Neutrophil (primary cell): ENCODE measurements at regions not wholly inside any gene's neighbourhood (a gene's known extent, or its start where the extent isn't known, plus 50 kb on each side); places are given as distances from the start of the nearest gene placed in this dataset.

Experiments used
- H3K27ac ChIP-seq: fragments of 200-600 bp; sonication (generic); 2 replicates; pipeline ENCODE4 v1.5.1; 2016; ENCODE audit warnings: mild to moderate bottlenecking, moderate library complexity
- H3K27me3 ChIP-seq: fragments of 200-600 bp; sonication (generic); 2 replicates; pipeline ENCODE4 v1.6.0; 2016; ENCODE audit warnings: mild to moderate bottlenecking
- H3K36me3 ChIP-seq: fragments of 200-600 bp; sonication (generic); 2 replicates; pipeline ENCODE4 v1.5.1; 2017
- H3K4me1 ChIP-seq, 2 experiments: fragments of 200-600 bp in 1 of 2; sonication (generic) in 1 of 2; 1 replicate in 1 of 2; 2 replicates in 1 of 2; pipeline versions ENCODE4 v1.5.1 to v1.6.1; 2013 to 2016; ENCODE audit warnings: low read depth in 1 of 2, low read length in 1 of 2, mild to moderate bottlenecking in 1 of 2, moderate library complexity in 1 of 2; ENCODE audit not compliant: control insufficient read depth in 1 of 2, insufficient read depth in 1 of 2
- H3K4me3 ChIP-seq, 2 experiments: fragments of 200-600 bp in 1 of 2; sonication (generic) in 1 of 2; 1 replicate in 1 of 2; 2 replicates in 1 of 2; pipeline ENCODE4 v1.5.1; 2013 to 2016; ENCODE audit warnings: low read depth in 1 of 2, low read length in 1 of 2, mild to moderate bottlenecking in 1 of 2, moderate library complexity in 1 of 2
- H3K9me3 ChIP-seq: fragments of 200-600 bp; sonication (generic); 2 replicates; pipeline ENCODE4 v1.5.1; 2016
- TF ChIP-seq, protein P1 (sequence below): fragments of 200-600 bp; sonication (generic); IDR thresholded peaks from 2 replicates; pipeline ENCODE4 v1.5.1; 2016; ENCODE audit warnings: antibody characterized with exemption

DNA sequence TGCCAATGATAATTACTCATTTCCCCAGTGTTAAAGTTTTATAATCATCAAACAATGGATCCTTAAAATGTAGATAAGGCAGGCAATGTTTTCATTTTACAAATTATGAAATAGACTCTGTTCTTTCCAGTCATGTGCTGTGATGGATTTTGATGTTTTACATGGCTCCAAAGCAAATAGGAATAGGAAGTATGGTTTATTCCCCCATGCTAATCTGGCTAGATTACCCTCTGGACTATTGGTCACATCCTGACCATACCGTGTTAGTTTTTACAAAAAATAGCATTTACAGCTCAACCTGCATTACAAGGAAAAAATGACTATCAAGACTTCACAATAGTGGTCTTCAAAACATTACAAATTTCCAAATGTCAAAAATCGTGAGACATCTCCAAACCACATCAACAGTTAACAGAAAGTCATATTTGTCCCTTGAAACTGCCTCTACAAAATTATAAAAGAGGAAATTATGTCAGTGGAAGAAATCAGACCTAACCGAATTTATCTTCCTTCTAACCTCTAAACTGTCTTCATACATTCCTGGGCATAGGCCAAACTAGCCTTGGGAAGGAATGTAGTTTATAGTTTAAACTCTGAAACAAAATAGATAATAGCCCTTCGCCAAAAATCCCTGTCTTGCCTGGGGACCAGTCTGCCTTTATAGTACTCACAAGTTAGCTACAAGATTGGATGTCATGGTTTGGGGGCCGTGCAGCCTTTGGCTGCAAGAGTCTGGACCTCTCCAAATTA, 1941.2 kb upstream of the CELF4 start:
- Histone ChIP-seq H3K4me1 (no peaks in the 10 kb centered on the region), H3K27ac (no peak overlapping the region), H3K36me3 (no peaks in the 10 kb centered on the region), H3K9me3 (no peaks in the 10 kb centered on the region), H3K4me3 (no peak overlapping the region), H3K27me3 (no peaks in the 10 kb centered on the region)
- TF ChIP-seq, protein P1, sequence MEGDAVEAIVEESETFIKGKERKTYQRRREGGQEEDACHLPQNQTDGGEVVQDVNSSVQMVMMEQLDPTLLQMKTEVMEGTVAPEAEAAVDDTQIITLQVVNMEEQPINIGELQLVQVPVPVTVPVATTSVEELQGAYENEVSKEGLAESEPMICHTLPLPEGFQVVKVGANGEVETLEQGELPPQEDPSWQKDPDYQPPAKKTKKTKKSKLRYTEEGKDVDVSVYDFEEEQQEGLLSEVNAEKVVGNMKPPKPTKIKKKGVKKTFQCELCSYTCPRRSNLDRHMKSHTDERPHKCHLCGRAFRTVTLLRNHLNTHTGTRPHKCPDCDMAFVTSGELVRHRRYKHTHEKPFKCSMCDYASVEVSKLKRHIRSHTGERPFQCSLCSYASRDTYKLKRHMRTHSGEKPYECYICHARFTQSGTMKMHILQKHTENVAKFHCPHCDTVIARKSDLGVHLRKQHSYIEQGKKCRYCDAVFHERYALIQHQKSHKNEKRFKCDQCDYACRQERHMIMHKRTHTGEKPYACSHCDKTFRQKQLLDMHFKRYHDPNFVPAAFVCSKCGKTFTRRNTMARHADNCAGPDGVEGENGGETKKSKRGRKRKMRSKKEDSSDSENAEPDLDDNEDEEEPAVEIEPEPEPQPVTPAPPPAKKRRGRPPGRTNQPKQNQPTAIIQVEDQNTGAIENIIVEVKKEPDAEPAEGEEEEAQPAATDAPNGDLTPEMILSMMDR = no peak

DNA sequence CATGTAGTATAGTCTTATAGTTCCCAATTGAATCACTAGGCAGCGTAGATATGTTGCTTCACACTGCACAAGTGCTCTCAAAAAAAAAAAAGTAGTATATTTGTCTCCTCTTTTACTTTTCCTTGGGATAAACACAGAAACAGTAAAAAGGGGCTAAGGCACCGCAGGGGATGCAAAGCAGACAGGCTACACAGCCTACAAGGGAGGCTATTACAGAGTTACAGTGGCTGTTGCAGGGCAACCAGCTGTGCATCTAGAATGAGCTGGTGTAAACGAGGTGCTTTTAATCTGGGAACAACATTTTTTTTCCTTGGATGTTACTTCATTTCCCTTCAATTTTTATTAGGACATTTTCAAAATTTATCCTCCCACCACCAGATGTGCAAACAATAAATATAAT, 1934.7 kb upstream of the CELF4 start:
- H3K27ac ChIP-seq = no peak overlapping the region
- H3K9me3 ChIP-seq = no peaks in the 10 kb centered on the region
- no peaks in the 10 kb centered on the region for H3K4me1 ChIP-seq
- H3K4me3 ChIP-seq = no peak overlapping the region
- no peaks in the 10 kb centered on the region for H3K27me3 ChIP-seq
- TF ChIP-seq, protein P1 = no peak
- no peaks in the 10 kb centered on the region for H3K36me3 ChIP-seq

DNA sequence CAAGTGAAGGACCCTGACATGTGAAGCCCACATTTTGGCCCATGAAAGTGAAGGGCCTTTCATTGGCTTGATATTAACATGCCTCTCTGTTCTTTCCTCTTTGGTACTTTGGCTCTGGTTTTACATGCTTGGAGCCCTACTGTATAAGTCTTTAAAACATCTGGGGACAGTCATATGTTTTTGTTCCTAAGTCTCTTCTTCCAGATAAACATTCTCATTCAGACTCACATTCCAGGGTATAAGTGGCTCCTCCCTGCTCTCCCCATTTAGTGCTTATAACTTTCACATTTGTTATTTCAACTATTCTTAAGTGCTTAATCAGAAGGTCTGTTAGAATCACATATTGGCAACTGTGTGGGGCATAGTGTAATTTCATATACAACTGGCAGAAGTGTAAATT, 1932.2 kb upstream of the CELF4 start:
- H3K27ac ChIP-seq = no peak overlapping the region
- TF ChIP-seq, protein P1 = no peak
- no peaks in the 10 kb centered on the region for H3K4me1 ChIP-seq
- H3K36me3 ChIP-seq = no peaks in the 10 kb centered on the region
- H3K9me3 ChIP-seq = no peaks in the 10 kb centered on the region
- H3K4me3 ChIP-seq = no peak overlapping the region
- no peaks in the 10 kb centered on the region for H3K27me3 ChIP-seq

DNA sequence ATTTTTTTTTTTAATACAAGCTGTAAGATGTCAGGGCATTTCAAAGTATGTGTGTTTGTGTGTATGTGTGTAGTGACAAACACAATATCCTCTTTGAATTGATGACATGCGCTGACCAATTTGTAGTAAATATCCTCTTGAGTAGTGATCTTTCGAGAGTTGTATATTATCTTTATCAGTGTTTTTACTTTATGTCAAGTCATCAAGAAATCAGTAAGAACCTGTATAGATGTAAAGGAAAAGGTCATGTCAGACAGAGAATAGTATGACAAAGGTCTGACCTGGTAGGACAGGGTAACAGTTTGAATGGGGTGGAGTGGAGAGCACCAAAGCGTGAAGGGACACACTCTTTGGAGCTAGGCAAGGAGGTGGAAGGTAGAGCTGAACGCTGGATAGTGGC, 1931.4 kb upstream of the CELF4 start:
- Histone ChIP-seq H3K27ac (no peak overlapping the region), H3K9me3 (no peaks in the 10 kb centered on the region), H3K27me3 (no peaks in the 10 kb centered on the region), H3K4me3 (no peak overlapping the region), H3K36me3 (no peaks in the 10 kb centered on the region), H3K4me1 (no peaks in the 10 kb centered on the region)
- TF ChIP-seq, protein P1 = no peak

GRCh38 chr18:39494211-39494896, 1928.8 kb upstream of the CELF4 start:
- no peaks in the 10 kb centered on the region for H3K9me3 ChIP-seq
- TF ChIP-seq, protein P1 = no peak
- H3K4me1 ChIP-seq = no peaks in the 10 kb centered on the region
- H3K4me3 ChIP-seq = no peak overlapping the region
- no peaks in the 10 kb centered on the region for H3K36me3 ChIP-seq
- no peak overlapping the region for H3K27ac ChIP-seq
- no peaks in the 10 kb centered on the region for H3K27me3 ChIP-seq
